B cell (primary cell): ENCODE measurements at regions not wholly inside any gene's neighbourhood (a gene's known extent, or its start where the extent isn't known, plus 50 kb on each side); places are given as distances from the start of the nearest gene placed in this dataset.

Source experiments
- EZH2 ChIP-seq: IDR thresholded peaks from 2 replicates; pipeline ENCODE4 v1.6.1; 2012; ENCODE audit warnings: borderline replicate concordance, low read depth, mild to moderate bottlenecking, moderate library complexity, low read length; ENCODE audit not compliant: insufficient read depth, poor library complexity, severe bottlenecking
- TF ChIP-seq, protein P1 (sequence below): fragments of 200-600 bp; IDR thresholded peaks from one replicate; pipeline ENCODE4 v1.8.0; 2022; ENCODE audit warnings: antibody characterized with exemption, mild to moderate bottlenecking

DNA sequence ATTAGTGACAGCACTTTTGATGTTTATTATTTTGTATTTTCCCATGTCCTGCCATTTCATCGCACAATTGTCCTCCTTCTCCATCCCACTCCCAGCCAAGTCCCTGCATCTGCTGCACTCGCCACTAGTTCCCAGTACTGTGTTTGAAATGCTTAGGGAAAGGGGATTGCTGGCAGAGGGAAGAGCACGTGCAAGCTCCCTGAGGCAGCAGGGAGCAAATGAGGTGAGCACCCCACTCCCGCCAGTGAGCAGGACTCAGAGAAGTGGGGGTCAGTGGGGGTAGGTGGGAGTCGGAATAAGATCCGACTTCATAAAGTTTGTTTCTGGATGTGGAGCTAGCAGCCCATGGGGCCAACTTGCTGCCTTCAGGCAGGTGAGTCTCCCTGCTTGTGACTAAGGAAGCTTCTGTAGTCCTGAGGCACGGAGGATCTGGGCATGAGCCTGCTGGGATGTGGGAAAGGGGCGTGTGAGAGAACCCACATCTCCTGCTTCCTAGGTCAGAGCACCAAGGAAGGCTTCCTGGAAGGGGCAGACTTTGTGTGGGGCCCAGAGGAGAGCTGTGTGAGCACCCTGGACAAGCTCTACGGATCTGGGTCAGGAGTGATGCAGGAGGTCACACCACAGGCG is 99.7 kb upstream of the TLE3 start:
- TF ChIP-seq, protein P1, sequence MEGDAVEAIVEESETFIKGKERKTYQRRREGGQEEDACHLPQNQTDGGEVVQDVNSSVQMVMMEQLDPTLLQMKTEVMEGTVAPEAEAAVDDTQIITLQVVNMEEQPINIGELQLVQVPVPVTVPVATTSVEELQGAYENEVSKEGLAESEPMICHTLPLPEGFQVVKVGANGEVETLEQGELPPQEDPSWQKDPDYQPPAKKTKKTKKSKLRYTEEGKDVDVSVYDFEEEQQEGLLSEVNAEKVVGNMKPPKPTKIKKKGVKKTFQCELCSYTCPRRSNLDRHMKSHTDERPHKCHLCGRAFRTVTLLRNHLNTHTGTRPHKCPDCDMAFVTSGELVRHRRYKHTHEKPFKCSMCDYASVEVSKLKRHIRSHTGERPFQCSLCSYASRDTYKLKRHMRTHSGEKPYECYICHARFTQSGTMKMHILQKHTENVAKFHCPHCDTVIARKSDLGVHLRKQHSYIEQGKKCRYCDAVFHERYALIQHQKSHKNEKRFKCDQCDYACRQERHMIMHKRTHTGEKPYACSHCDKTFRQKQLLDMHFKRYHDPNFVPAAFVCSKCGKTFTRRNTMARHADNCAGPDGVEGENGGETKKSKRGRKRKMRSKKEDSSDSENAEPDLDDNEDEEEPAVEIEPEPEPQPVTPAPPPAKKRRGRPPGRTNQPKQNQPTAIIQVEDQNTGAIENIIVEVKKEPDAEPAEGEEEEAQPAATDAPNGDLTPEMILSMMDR: no peak
- no peak for TF ChIP-seq EZH2
